ENCODE measurements at regions not wholly inside any gene's neighbourhood (a gene's known extent, or its start where the extent isn't known, plus 50 kb on each side); places are given as distances from the start of the nearest gene placed in this dataset.

GRCh38 chr4:12421364-12421763 is 992.7 kb upstream of the HS3ST1 start:
- DNase-seq (ENCODE audit: low spot score in 2 of 2), result no peak
- intact Hi-C loops (cut with DNase I; ENCODE audit: low total_unique reads), result no loop called here

DNA sequence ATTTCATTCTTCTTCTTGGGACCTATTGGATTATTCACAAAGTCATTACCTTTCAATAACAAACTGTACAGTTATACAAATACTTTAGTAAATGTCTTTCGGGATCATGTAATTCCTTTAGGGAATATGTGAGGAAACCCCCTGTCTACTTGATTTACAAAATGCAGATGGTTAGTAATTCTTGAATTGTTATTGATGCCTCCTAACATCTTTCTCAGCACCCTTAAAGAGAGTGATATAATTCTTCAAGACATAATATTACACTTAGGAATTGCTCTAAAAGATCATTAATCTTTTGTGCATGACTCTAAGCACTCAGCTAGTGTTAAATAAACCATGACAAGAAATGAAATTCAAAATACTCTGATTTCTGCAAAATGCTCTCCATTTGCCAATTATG is 988.1 kb upstream of the HS3ST1 start:
- H3K27me3 ChIP-seq, result no peaks in the 10 kb centered on the region
- H3K9me3 ChIP-seq, result no peaks in the 10 kb centered on the region
- TF ChIP-seq CTCF (IDR thresholded peaks at IDR 0.05) (no peak), POLR2AphosphoS5 (IDR thresholded peaks at IDR 0.05) (no peak), POLR2A (IDR thresholded peaks at IDR 0.05) (no peak)
- H3K27ac ChIP-seq, result no peak overlapping the region
- no peak overlapping the region for H3K4me3 ChIP-seq
- intact Hi-C loops (cut with DNase I; ENCODE audit: low total_unique reads), result no loop called here
- no peak for DNase-seq (ENCODE audit: low spot score in 2 of 2)
- H3K4me1 ChIP-seq, result no peaks in the 10 kb centered on the region
- H3K36me3 ChIP-seq, result no peaks in the 10 kb centered on the region

More at GRCh38 chr4:12421364-12421763, 992.7 kb upstream of the HS3ST1 start:
- no peak overlapping the region for H3K4me3 ChIP-seq
- no peak for TF ChIP-seq CTCF (IDR thresholded peaks at IDR 0.05)
- no peak for TF ChIP-seq POLR2AphosphoS5 (IDR thresholded peaks at IDR 0.05)
- TF ChIP-seq POLR2A (IDR thresholded peaks at IDR 0.05), result no peak
- no peaks in the 10 kb centered on the region for H3K4me1 ChIP-seq
- H3K9me3 ChIP-seq, result no peaks in the 10 kb centered on the region
- no peak overlapping the region for H3K27ac ChIP-seq
- no peaks in the 10 kb centered on the region for H3K27me3 ChIP-seq
- H3K36me3 ChIP-seq, result no peaks in the 10 kb centered on the region

DNA sequence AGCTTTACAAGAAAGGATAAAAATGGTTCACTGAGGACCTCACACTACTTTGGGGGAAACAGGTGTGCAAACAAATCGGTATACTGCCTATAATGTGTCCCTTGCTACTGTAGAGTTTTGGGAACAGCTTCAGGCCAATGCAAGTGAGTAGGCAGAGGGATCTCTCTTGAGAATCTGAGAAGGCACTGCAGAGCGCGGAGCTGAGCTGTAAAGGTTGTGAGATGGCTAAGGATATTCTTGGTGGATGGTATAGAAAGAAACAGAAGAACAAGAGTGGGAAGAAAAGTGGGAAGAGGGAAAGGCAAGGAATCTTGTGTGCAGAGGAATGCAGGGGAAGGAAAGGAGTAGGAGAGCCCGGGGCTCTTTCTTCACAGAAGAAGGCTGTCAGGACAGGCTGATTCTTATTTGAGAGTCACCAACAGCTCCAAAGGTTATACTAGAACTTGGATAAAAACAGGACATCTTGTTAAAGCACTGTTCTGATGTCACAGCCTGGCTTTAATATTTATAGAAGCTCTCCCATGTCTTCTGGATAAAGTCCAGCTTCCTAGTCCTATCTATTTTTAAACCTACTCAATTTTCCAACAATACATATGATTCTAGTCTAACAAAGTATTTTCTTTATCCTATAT is 985.6 kb upstream of the HS3ST1 start:
- no peaks in the 10 kb centered on the region for H3K9me3 ChIP-seq
- DNase-seq (ENCODE audit: low spot score in 2 of 2), result no peak
- H3K27ac ChIP-seq, result no peak overlapping the region
- no peak for TF ChIP-seq CTCF (IDR thresholded peaks at IDR 0.05)
- no peak for TF ChIP-seq POLR2A (IDR thresholded peaks at IDR 0.05)
- H3K4me1 ChIP-seq, result no peaks in the 10 kb centered on the region
- intact Hi-C loops (cut with DNase I; ENCODE audit: low total_unique reads), result no loop called here
- H3K27me3 ChIP-seq, result no peaks in the 10 kb centered on the region
- no peak overlapping the region for H3K4me3 ChIP-seq
- H3K36me3 ChIP-seq, result no peaks in the 10 kb centered on the region

DNA sequence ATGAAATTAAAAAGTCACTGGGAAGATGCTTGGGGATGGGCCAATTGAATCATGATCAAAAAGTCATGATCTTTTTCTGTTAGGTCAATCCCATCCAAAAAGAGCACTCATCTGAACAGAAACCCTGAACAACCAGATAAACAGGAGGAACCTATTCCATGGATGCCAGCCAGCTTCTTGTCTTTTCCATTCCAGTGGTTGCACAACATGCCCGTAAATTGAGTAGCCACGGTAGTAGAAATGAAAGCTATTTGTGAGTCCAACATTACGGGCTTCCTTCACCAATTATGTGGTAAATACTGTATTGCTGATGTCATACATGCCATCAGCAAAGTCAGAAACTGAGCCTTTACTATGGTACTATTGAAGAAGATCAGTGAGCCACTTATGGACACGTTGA is 982.4 kb upstream of the HS3ST1 start:
- no peak for DNase-seq (ENCODE audit: low spot score in 2 of 2)
- no peaks in the 10 kb centered on the region for H3K9me3 ChIP-seq
- H3K4me3 ChIP-seq, result no peak overlapping the region
- intact Hi-C loops (cut with DNase I; ENCODE audit: low total_unique reads), result no loop called here
- H3K27me3 ChIP-seq, result no peaks in the 10 kb centered on the region
- no peak overlapping the region for H3K27ac ChIP-seq
- H3K4me1 ChIP-seq, result no peaks in the 10 kb centered on the region
- TF ChIP-seq POLR2A (IDR thresholded peaks at IDR 0.05) (no peak), POLR2AphosphoS5 (IDR thresholded peaks at IDR 0.05) (no peak), CTCF (IDR thresholded peaks at IDR 0.05) (no peak)
- no peaks in the 10 kb centered on the region for H3K36me3 ChIP-seq

GRCh38 chr4:12409507-12410190 is 981.0 kb upstream of the HS3ST1 start:
- Histone ChIP-seq H3K4me1 (no peaks in the 10 kb centered on the region), H3K9me3 (no peaks in the 10 kb centered on the region), H3K27me3 (no peaks in the 10 kb centered on the region), H3K36me3 (no peaks in the 10 kb centered on the region), H3K27ac (no peak overlapping the region), H3K4me3 (no peak overlapping the region)
- no peak for DNase-seq (ENCODE audit: low spot score in 2 of 2)
- TF ChIP-seq POLR2A (IDR thresholded peaks at IDR 0.05) (no peak), POLR2AphosphoS5 (IDR thresholded peaks at IDR 0.05) (no peak), CTCF (IDR thresholded peaks at IDR 0.05) (no peak)
- intact Hi-C loops (cut with DNase I; ENCODE audit: low total_unique reads), result no loop called here
